Large intestine (tissue), 3 donors: ENCODE measurements at regions not wholly inside any gene's neighbourhood (a gene's known extent, or its start where the extent isn't known, plus 50 kb on each side); places are given as distances from the start of the nearest gene placed in this dataset.

Experiments
- DNase-seq, 2 donors: peaks; one replicate each; pipeline versions ENCODE4 v3.0.0 to v3.0.0-alpha.2; 2013
- H3K27ac ChIP-seq: one replicate; pipeline ENCODE4 v1.5.1; 2013; ENCODE audit warnings: low read length
- H3K27me3 ChIP-seq: 2 replicates; pipeline ENCODE4 v1.6.1; 2013; ENCODE audit warnings: low read length; ENCODE audit not compliant: control insufficient read depth, insufficient read depth
- H3K36me3 ChIP-seq: 2 replicates; pipeline ENCODE4 v1.6.1; 2013; ENCODE audit warnings: low read length; ENCODE audit not compliant: control insufficient read depth, insufficient read depth
- H3K4me1 ChIP-seq: one replicate; pipeline ENCODE4 v1.6.1; 2013; ENCODE audit warnings: low read length; ENCODE audit not compliant: control insufficient read depth, insufficient read depth
- H3K4me3 ChIP-seq: one replicate; pipeline ENCODE4 v1.5.1; 2013; ENCODE audit warnings: low read length
- H3K9me3 ChIP-seq: one replicate; pipeline ENCODE4 v1.6.1; 2013; ENCODE audit warnings: mild to moderate bottlenecking, low read depth, low read length, moderate library complexity; ENCODE audit not compliant: control insufficient read depth
- WGBS: methylation state at CpG from one replicate; pipeline ENCODE4 v1.1.5; 2013; ENCODE audit warnings: low lambda C conversion rate; ENCODE audit not compliant: insufficient coverage; 5-methylcytosine and 5-hydroxymethylcytosine counted together

DNA sequence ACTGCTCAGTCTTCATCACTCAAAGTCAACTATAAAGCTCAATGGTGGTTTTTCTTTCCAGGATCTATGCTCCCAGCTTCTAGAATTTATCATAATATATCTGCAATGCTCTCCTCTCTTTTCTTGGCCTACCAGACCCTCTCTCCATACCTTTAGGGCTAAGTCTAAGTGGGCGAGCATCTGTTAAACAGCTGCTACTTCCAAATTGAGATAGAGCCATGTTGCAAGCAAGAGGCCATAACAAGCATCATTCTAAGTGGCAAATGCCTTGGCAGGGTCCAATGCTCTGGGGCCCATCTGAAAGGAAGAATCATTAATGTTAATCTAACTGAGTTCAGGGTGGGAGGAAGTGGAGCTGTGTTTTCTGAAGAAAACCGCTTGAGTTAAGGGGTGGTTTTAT, 324.0 kb downstream of the TLR4 start:
- Histone ChIP-seq H3K4me3 (no peak overlapping the region), H3K9me3 (no peaks in the 10 kb centered on the region), H3K36me3 (no peaks in the 10 kb centered on the region), H3K4me1 (no peaks in the 10 kb centered on the region), H3K27me3 (no peaks in the 10 kb centered on the region), H3K27ac (no peak overlapping the region)
- no peak for DNase-seq
- no CpG with 5 or more reads among the region's 2 CpGs for WGBS

DNA sequence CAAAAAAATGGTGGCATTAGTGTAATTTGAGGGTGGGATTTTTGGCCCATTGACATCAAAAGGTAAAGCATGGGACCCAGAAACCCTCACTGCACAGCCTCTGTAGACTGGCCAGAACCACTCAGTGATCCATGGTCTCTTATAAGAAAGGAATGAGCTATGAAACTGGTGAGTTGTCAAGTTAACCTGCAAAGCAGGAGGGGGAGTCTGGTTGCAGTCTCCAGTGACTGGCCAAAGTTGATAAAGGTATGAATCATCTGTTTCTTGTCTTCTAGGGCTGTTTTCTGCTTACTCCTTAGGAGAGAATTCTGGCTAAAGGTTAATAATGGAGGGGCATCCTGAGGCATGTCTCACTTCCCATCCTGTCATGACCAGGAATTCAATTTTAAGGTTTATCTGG, 325.2 kb downstream of the TLR4 start:
- Histone ChIP-seq H3K36me3 (no peaks in the 10 kb centered on the region), H3K9me3 (no peaks in the 10 kb centered on the region), H3K4me1 (no peaks in the 10 kb centered on the region), H3K27me3 (no peaks in the 10 kb centered on the region), H3K4me3 (no peak overlapping the region), H3K27ac (no peak overlapping the region)
- DNase-seq: no peak

DNA sequence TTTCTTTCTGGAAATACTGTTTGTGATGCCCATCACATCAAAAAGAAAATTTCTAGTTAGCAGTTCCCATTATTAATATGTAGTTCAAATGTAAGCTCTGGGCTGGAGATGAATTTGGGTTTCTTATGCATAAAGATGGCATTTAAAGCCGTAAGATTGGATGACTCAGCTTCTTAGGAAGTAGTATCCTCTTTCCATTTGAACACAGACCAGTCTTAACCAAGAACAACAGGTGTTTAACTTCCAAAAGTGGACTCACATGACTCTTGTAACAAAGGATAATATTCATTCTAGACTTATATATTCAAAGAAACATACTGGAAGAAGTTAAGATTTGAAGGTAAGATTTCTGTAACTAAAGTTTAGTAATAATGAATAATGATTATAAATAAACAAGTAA, 330.5 kb downstream of the TLR4 start:
- H3K9me3 ChIP-seq: no peaks in the 10 kb centered on the region
- H3K4me1 ChIP-seq: no peaks in the 10 kb centered on the region
- H3K27me3 ChIP-seq: no peaks in the 10 kb centered on the region
- no peak overlapping the region for H3K4me3 ChIP-seq
- no peak overlapping the region for H3K27ac ChIP-seq
- DNase-seq: no peak
- WGBS: no CpG with 5 or more reads among the region's 1 CpG
- H3K36me3 ChIP-seq: no peaks in the 10 kb centered on the region

DNA sequence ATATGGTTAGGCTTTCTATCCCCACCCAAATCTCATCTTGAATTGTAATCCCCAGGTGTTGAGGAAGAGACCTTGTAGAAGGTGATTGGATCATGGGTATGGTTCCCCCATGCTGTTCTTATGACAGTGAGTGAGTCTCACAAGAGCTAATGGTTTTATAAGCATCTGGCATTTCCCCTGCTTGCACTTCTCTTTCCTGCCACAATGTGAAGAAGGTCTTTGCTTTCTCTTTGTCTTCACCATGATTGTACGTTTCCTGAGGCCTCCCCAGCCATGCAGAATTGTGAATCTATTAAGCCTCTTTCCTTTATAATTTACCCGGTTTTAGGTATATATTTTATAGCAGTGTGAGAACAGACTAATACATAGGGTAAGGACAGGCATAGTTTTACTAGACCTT, 334.5 kb downstream of the TLR4 start:
- no CpG with 5 or more reads among the region's 2 CpGs for WGBS
- Histone ChIP-seq H3K9me3 (no peaks in the 10 kb centered on the region), H3K27me3 (no peaks in the 10 kb centered on the region), H3K27ac (no peak overlapping the region), H3K36me3 (no peaks in the 10 kb centered on the region), H3K4me1 (no peaks in the 10 kb centered on the region), H3K4me3 (no peak overlapping the region)
- no peak for DNase-seq

DNA sequence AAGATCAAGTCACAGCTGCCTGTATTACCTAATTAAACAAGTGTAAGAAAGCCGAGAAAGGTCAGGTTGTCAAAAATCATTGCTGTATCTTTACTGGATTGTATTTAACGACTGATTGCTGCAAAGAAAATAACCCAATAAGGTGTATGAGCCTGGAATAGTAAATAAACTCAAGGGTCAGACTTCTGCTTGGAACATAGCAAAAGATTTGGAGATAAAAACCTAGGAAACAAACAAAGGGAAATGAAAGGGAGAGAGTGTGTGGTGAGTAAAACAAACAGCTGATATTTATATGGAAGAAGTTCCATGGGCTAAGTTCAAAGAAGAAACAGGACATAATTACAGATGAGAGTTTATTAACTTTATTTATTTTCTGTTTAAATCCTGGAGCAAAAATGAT, 354.0 kb downstream of the TLR4 start:
- no peaks in the 10 kb centered on the region for H3K27me3 ChIP-seq
- 0% methylated on average over 1 of the region's 2 CpGs for WGBS
- no peak for DNase-seq
- no peaks in the 10 kb centered on the region for H3K9me3 ChIP-seq
- H3K4me3 ChIP-seq: no peak overlapping the region
- no peaks in the 10 kb centered on the region for H3K36me3 ChIP-seq
- H3K4me1 ChIP-seq: no peaks in the 10 kb centered on the region
- no peak overlapping the region for H3K27ac ChIP-seq

DNA sequence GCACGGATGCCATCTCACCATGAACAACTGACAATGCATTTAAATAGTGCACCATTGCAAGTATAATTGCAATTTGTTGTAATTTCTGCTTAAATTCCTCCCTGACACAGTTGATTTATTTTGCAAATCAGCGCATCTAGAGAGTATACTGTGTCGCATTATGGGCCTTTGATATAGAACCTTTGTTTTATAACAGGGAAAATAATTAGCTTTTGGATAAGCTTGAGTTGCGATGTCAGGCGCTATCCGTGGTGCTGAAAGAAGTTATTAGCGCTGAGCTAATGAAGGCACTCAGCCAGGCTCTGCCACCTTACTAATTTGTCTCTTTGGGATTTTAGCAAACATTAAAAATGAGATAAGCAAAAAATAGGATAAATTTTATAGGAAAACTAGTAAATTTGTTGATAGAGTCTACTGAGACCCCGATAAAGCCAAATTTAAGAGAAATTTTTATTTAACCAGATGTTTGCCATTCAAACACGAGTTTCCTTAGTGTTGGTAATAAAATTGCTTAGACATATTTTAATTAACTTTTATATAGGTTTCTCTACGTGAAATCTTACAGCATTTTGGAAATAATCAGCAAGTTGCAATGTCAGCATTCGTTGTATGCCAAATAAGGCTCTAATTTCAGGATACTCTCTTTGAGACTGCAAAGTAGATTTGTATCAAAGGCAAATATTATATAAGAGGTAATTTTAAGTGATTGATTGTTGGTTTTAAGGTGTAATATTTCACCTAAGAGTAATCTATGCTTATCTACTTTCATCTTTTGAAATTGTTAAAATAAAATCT, 355.5 kb downstream of the TLR4 start:
- no peaks in the 10 kb centered on the region for H3K4me1 ChIP-seq
- H3K27ac ChIP-seq: no peak overlapping the region
- DNase-seq: peak in 1 of 2 donors; percentile 5
- no peaks in the 10 kb centered on the region for H3K36me3 ChIP-seq
- no peak overlapping the region for H3K4me3 ChIP-seq
- H3K9me3 ChIP-seq: no peaks in the 10 kb centered on the region
- 7% methylated on average over 6 of the region's 11 CpGs for WGBS
- no peaks in the 10 kb centered on the region for H3K27me3 ChIP-seq

DNA sequence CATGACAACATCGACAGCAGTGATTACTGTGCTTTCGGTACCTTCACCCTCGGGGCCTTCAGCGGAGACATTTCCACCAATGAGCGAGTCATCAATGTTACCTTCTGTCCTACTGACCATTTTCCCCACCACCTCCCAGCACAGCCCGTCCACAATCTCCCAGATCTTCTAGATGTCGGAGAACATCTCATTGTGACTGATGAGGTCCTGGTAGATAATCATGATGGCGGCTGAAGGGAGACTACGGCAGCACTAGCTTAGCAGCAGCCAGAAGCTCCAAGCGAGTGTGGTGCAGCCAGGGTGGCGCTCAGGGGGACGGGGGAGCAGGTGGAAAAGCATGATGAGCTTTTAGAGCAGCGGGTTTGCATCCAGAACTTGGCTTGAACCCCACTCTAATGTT, 379.0 kb downstream of the TLR4 start:
- DNase-seq: no peak
- H3K4me1 ChIP-seq: no peaks in the 10 kb centered on the region
- no peak overlapping the region for H3K27ac ChIP-seq
- no peaks in the 10 kb centered on the region for H3K36me3 ChIP-seq
- H3K4me3 ChIP-seq: no peak overlapping the region
- no peaks in the 10 kb centered on the region for H3K27me3 ChIP-seq
- H3K9me3 ChIP-seq: no peaks in the 10 kb centered on the region
- WGBS: no CpG with 5 or more reads among the region's 13 CpGs

DNA sequence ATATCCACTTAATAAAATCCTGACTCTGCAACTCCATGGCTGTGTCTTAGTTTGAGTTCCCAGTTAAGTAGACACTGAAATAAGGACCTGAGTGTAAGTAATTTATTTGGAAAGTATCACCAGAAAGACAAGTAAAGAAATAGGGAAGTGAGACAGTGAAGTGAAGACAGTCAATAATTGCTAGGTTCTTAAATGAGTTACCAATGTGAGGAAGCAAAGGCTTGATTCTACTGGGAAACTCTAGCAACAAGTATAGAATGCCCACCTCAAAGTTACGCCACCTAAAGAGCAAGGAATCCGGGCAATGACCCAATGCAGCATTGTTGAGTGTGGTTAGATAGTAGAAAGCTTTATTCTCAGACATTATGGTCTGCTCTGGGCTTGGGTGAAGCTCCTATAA, 383.9 kb downstream of the TLR4 start:
- Histone ChIP-seq H3K4me1 (no peaks in the 10 kb centered on the region), H3K36me3 (no peaks in the 10 kb centered on the region), H3K9me3 (no peaks in the 10 kb centered on the region), H3K27me3 (no peaks in the 10 kb centered on the region), H3K27ac (no peak overlapping the region), H3K4me3 (no peak overlapping the region)
- no CpG with 5 or more reads among the region's 2 CpGs for WGBS
- no peak for DNase-seq

DNA sequence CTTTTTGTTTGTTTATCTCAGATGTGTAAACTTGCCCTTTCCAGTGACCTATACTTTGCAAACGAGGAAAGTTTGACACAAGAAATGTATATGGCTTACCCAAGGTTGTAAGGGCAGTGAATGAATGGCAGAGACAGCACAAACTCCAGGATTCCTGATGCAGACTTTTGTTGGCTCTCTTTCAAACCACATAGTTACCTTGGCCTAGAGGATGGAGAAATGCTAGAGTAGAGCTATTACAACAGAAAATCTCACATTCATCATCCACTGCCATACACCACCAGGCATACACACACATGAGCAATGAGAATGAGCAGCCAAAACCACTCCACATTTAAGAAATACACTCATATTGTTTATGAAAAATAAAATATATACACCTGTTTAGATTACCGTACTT, 387.0 kb downstream of the TLR4 start:
- Histone ChIP-seq H3K4me3 (no peak overlapping the region), H3K9me3 (no peaks in the 10 kb centered on the region), H3K27me3 (no peaks in the 10 kb centered on the region), H3K36me3 (no peaks in the 10 kb centered on the region), H3K4me1 (no peaks in the 10 kb centered on the region), H3K27ac (no peak overlapping the region)
- DNase-seq: no peak
- WGBS: no CpG with 5 or more reads among the region's 2 CpGs

DNA sequence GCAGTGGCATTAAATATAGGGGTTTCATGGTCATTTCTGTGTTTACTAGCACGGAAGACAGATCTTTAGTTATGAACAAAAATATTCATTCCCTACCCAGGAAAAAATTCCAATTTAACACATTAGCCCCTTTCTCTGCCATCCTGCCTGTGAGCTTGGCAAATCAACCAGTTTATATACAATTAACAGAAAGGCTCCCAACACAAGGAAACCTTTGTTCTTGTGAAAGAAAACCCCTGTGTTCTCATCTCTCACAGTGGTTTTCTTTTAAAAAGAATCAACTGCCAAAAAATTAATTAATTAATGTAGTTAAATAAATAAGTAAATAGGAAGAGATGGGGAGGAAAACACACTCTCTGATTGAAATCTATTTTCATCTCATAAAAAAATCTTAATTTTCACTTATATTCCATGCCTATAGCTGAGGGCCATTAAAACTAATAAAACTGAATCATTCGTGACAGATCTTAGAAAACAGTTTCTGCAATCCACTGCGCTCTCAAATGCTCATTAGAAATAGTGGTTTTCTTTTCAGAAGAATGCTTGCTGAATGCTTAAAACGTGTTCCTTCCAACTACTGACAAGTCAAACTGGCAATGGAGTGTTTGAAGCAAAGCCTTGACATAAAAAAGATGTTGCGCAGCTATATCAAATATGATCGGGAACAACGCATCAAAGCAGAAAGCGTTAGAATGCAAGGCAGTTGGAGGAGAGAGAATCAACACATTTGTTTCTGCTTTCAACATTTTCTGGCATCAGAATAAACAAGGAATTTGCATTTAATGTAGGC, 387.7 kb downstream of the TLR4 start:
- H3K27me3 ChIP-seq: no peaks in the 10 kb centered on the region
- no peak overlapping the region for H3K4me3 ChIP-seq
- H3K27ac ChIP-seq: no peak overlapping the region
- H3K4me1 ChIP-seq: no peaks in the 10 kb centered on the region
- no peaks in the 10 kb centered on the region for H3K36me3 ChIP-seq
- H3K9me3 ChIP-seq: no peaks in the 10 kb centered on the region
- DNase-seq: no peak
- 80% methylated on average over 3 of the region's 8 CpGs for WGBS

DNA sequence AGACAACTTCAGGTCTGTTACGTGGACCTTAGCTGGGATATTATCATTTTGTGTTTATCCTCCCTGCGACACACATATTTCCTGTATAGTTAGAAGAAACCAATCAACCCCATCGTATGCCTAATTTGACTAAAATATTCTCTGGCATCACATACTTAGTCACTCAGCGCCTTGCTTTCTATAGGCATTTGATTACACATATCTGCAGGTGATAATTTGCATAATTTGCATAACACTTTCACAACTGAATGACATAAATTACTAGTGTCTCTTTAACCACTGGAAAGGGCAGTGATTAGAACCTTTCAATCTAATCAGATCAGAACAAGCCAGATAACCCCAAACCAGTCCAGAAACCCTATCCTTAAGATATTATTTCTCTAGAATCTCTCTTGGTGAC, 390.2 kb downstream of the TLR4 start:
- no peaks in the 10 kb centered on the region for H3K9me3 ChIP-seq
- H3K4me1 ChIP-seq: no peaks in the 10 kb centered on the region
- H3K4me3 ChIP-seq: no peak overlapping the region
- H3K27me3 ChIP-seq: no peaks in the 10 kb centered on the region
- 95% methylated on average over 3 of the region's 4 CpGs for WGBS
- no peak for DNase-seq
- no peak overlapping the region for H3K27ac ChIP-seq
- H3K36me3 ChIP-seq: no peaks in the 10 kb centered on the region
